ENCODE measurements at regions not wholly inside any gene's neighbourhood (a gene's known extent, or its start where the extent isn't known, plus 50 kb on each side); places are given as distances from the start of the nearest gene placed in this dataset.

GRCh38 chr3:147618691-147619090 lies 209.5 kb downstream of the ZIC1 start:
- Mint-ChIP-seq H3K27me3 (no peaks in the 10 kb centered on the region), H3K36me3 (ENCODE audit: low read depth) (no peaks in the 10 kb centered on the region), H3K9me3 (no peaks in the 10 kb centered on the region), H3K27ac (no peak overlapping the region), H3K4me3 (no peak overlapping the region), H3K4me1 (ENCODE audit: low read depth) (no peaks in the 10 kb centered on the region)
- intact Hi-C loops (cut with micrococcal nuclease): no loop called here

DNA sequence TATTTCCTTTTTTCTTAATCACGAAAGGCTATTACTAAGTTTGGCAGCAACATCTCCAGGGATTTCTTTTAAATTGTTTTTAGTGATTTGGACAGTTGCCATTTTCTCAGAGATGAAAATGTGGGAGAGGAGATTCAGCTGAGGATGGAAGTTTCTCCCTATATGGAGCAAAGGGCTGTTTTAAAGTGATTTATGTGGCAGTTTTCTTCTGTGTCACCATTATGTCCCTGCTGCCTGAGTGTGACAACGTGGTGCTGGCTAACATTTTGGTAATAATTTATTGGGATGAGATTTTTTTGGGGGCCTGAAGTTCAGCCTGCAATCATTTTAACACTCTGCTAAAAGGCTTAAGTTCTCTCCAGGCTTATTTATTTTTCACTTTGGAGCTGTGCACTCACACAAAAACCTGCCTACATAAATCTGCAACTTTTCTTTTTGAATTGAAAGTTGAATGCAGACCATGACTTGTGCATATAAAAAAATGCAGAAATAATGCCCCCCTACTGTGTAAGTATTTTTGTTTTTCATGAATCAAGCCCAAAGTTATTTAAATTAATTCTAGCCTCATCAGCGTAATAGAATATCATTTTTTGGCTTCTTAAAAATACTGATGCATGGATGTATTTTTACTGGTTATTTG lies 210.9 kb downstream of the ZIC1 start:
- no peak overlapping the region for H3K4me3 Mint-ChIP-seq
- intact Hi-C loops (cut with micrococcal nuclease): no loop called here
- no peaks in the 10 kb centered on the region for H3K4me1 Mint-ChIP-seq (ENCODE audit: low read depth)

GRCh38 chr3:147620906-147621305 lies 211.7 kb downstream of the ZIC1 start:
- Mint-ChIP-seq H3K36me3 (ENCODE audit: low read depth) (no peaks in the 10 kb centered on the region), H3K4me1 (ENCODE audit: low read depth) (no peaks in the 10 kb centered on the region)

More for the DNA sequence above, 210.9 kb downstream of the ZIC1 start:
- H3K9me3 Mint-ChIP-seq: no peaks in the 10 kb centered on the region
- no peaks in the 10 kb centered on the region for H3K27me3 Mint-ChIP-seq
- no peaks in the 10 kb centered on the region for H3K36me3 Mint-ChIP-seq (ENCODE audit: low read depth)
- no peak overlapping the region for H3K27ac Mint-ChIP-seq

DNA sequence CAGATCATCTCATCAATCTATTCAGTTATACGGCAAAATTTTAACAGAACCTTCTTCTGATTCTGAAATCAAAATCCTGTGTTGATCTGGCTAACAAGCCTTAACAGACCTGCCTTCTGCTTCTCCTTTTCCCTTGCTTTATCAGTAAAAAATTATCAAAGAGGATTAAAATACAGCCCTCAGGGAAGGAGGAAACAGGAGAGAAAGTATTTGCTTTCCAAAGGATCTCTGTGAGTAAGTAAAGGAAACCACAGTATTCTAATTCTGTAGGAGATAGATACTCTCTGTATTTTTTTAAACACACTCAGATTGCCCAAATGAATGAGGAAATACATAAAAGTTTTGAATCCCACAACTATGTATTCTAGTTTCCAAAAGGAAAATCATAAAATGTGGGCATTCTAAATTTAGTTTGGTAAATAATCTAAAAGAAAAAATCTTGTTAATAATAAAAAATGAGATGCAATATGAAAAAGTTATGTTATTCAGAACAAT lies 221.8 kb downstream of the ZIC1 start:
- H3K36me3 Mint-ChIP-seq (ENCODE audit: low read depth): no peaks in the 10 kb centered on the region
- no peak overlapping the region for H3K27ac Mint-ChIP-seq
- no peak overlapping the region for H3K4me3 Mint-ChIP-seq
- peaks cover 19% of the 10 kb centered on the region for H3K9me3 Mint-ChIP-seq
- no peaks in the 10 kb centered on the region for H3K4me1 Mint-ChIP-seq (ENCODE audit: low read depth)
- intact Hi-C loops (cut with micrococcal nuclease): no loop called here
- no peaks in the 10 kb centered on the region for H3K27me3 Mint-ChIP-seq

More at GRCh38 chr3:147620906-147621305, 211.7 kb downstream of the ZIC1 start:
- intact Hi-C loops (cut with micrococcal nuclease): no loop called here
- Mint-ChIP-seq H3K4me3 (no peak overlapping the region), H3K9me3 (no peaks in the 10 kb centered on the region), H3K27me3 (no peaks in the 10 kb centered on the region), H3K27ac (no peak overlapping the region)

DNA sequence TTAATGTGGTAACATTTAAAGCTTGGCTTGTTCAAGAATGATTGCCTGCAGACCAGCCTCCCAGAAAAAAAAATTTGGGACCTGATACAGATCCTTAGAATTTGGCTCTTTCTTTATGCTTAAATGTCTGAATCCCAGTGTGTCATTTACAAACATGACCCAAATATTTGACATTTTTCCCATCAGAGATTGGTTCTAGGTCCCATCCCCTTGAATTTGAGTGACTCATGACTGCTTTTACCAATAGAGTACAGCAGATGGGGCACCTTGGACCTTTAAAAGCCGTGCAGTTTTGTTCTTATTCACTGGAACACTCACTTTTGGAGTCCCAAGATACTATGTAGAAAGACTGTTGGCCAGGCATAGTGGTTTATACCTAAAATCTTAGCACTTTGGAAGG lies 231.6 kb downstream of the ZIC1 start:
- H3K4me3 Mint-ChIP-seq: no peak overlapping the region
- no peaks in the 10 kb centered on the region for H3K27me3 Mint-ChIP-seq
- intact Hi-C loops (cut with micrococcal nuclease): no loop called here
- peaks cover 24% of the 10 kb centered on the region for H3K9me3 Mint-ChIP-seq
- H3K27ac Mint-ChIP-seq: no peak overlapping the region
- H3K4me1 Mint-ChIP-seq (ENCODE audit: low read depth): no peaks in the 10 kb centered on the region
- H3K36me3 Mint-ChIP-seq (ENCODE audit: low read depth): no peaks in the 10 kb centered on the region

GRCh38 chr3:147645761-147646160 lies 236.6 kb downstream of the ZIC1 start:
- Mint-ChIP-seq H3K9me3 (no peaks in the 10 kb centered on the region), H3K36me3 (ENCODE audit: low read depth) (no peaks in the 10 kb centered on the region), H3K4me1 (ENCODE audit: low read depth) (no peaks in the 10 kb centered on the region), H3K4me3 (no peak overlapping the region), H3K27ac (no peak overlapping the region), H3K27me3 (no peaks in the 10 kb centered on the region)
- intact Hi-C loops (cut with micrococcal nuclease): no loop called here

DNA sequence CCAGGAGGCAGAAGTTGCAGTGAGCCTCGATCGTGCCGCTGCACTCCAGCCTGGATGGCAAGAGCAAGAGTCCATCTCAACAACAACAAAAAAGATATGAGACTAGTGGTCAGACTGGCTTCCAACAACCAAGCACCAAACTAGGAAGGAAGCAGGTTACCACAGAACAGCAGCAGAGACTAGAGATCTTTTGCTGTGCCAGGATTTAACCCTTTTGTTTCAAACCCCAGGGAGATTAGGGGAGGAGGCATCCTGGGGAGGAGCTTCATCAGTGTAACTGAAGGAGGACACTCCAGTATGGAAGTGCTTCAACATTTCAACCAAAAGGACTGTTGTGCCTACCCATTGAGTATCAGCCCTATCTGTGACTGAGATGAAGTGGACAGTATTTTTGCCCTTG lies 240.3 kb downstream of the ZIC1 start:
- no peak overlapping the region for H3K27ac Mint-ChIP-seq
- no peaks in the 10 kb centered on the region for H3K36me3 Mint-ChIP-seq (ENCODE audit: low read depth)
- H3K4me3 Mint-ChIP-seq: no peak overlapping the region
- H3K27me3 Mint-ChIP-seq: no peaks in the 10 kb centered on the region
- H3K4me1 Mint-ChIP-seq (ENCODE audit: low read depth): no peaks in the 10 kb centered on the region
- intact Hi-C loops (cut with micrococcal nuclease): no loop called here
- no peaks in the 10 kb centered on the region for H3K9me3 Mint-ChIP-seq

DNA sequence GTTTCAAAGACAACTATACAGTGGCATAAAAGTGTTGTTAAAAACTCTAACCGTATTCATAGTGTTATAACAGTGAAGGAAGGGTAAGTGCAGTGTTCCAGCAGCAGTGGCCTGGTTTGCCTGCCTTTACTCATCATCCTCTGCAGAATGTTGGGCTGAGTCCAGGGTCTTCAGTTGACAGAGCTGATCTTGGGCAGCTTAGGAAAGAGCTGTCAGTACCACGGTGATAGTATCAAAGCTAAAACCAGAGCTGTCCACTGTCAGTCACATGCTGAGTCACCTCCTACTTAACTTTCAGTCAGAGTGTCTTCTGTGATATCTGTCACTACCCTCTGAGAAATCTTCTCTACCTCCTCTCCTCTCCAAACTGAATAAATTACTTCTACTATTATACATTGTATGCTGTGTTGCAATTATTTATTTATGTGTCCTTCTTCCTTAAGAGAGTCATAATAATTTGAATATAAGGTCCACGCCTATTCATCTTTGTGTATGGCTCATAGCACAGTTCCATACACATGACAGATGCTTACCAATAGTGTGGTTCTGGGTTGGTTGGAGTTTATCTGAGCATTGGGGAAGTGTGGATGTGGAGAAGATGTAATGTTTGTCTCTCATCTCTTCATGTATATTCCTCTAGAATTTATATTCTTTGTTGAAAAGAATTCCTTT lies 242.1 kb downstream of the ZIC1 start:
- Mint-ChIP-seq H3K36me3 (ENCODE audit: low read depth) (no peaks in the 10 kb centered on the region), H3K27ac (no peak overlapping the region), H3K4me1 (ENCODE audit: low read depth) (no peaks in the 10 kb centered on the region), H3K27me3 (no peaks in the 10 kb centered on the region), H3K9me3 (no peaks in the 10 kb centered on the region), H3K4me3 (no peak overlapping the region)
- intact Hi-C loops (cut with micrococcal nuclease): no loop called here

GRCh38 chr3:147652651-147653366 lies 243.6 kb downstream of the ZIC1 start:
- H3K27me3 Mint-ChIP-seq: no peaks in the 10 kb centered on the region
- H3K27ac Mint-ChIP-seq: no peak overlapping the region
- H3K4me1 Mint-ChIP-seq (ENCODE audit: low read depth): no peaks in the 10 kb centered on the region
- no peak overlapping the region for H3K4me3 Mint-ChIP-seq
- H3K36me3 Mint-ChIP-seq (ENCODE audit: low read depth): no peaks in the 10 kb centered on the region
- no peaks in the 10 kb centered on the region for H3K9me3 Mint-ChIP-seq
- intact Hi-C loops (cut with micrococcal nuclease): no loop called here

DNA sequence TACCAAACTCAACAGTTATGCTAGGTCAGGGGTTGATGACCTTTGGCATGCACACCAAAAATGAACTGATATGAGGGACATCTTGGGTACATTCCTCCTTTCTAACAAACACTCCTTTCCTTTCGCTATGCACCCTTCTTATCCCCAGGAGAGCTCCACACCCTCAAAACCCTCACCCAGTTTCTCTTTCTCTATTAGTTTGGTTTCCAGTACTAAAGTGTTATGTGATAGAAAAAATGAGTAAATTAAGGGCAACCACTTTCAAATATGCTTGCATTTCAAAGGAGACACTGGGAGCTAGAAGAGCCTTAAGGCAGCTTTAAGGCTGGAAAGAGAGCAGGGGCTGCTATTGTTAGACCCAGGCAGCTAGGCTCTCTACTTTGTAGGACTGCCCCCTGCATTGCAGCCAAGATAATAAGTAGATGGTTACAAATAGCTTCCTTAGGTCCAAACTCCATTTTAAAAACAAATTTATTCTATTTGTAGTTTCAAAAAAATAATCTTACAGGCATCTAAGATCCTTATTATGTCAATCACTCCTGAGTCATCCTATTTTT lies 244.3 kb downstream of the ZIC1 start:
- no peaks in the 10 kb centered on the region for H3K9me3 Mint-ChIP-seq
- no peak overlapping the region for H3K4me3 Mint-ChIP-seq
- intact Hi-C loops (cut with micrococcal nuclease): no loop called here
- H3K27me3 Mint-ChIP-seq: no peaks in the 10 kb centered on the region
- H3K27ac Mint-ChIP-seq: no peak overlapping the region
- H3K36me3 Mint-ChIP-seq (ENCODE audit: low read depth): no peaks in the 10 kb centered on the region
- no peaks in the 10 kb centered on the region for H3K4me1 Mint-ChIP-seq (ENCODE audit: low read depth)

DNA sequence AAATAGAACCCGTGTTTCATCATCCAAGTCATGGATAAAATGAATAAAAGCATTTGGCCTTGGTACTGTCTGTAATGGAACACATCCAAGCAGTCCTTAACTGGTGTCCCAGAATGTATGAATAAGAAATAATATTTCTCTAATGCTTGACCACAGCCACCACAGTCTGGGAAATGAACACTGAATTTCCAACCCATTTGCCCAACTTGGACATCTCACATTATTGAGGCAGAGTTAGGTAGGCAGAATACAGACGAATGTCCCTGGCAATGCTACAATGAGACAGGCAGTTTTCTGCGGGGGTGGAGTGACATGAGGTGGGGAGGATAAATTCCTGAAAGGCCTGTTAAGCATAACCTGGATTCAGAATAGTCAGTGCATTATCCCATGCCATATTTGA lies 245.7 kb downstream of the ZIC1 start:
- Mint-ChIP-seq H3K36me3 (ENCODE audit: low read depth) (no peaks in the 10 kb centered on the region), H3K9me3 (no peaks in the 10 kb centered on the region), H3K4me3 (no peak overlapping the region), H3K27me3 (no peaks in the 10 kb centered on the region), H3K27ac (no peak overlapping the region), H3K4me1 (ENCODE audit: low read depth) (no peaks in the 10 kb centered on the region)
- intact Hi-C loops (cut with micrococcal nuclease): no loop called here

DNA sequence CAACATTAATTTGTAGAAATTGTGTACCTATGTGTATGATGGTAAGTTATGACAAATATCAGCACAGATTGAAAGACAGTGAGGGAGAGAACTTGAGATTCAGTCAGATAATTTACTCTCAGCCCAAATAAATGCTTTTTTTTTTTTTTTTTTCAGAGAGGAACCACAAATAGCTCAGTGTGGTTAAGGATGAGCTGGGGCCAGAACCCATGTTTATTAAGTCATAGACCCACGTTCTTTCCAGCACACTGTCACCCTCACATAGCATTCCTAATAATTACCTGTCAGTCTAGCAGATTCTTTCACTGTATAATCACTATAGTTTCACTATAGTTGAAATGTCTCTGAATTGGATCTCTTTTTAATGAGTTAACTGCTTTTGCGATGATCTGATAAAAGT lies 246.1 kb downstream of the ZIC1 start:
- Mint-ChIP-seq H3K36me3 (ENCODE audit: low read depth) (no peaks in the 10 kb centered on the region), H3K27me3 (no peaks in the 10 kb centered on the region), H3K4me1 (ENCODE audit: low read depth) (no peaks in the 10 kb centered on the region), H3K9me3 (no peaks in the 10 kb centered on the region), H3K4me3 (no peak overlapping the region), H3K27ac (no peak overlapping the region)
- intact Hi-C loops (cut with micrococcal nuclease): no loop called here

DNA sequence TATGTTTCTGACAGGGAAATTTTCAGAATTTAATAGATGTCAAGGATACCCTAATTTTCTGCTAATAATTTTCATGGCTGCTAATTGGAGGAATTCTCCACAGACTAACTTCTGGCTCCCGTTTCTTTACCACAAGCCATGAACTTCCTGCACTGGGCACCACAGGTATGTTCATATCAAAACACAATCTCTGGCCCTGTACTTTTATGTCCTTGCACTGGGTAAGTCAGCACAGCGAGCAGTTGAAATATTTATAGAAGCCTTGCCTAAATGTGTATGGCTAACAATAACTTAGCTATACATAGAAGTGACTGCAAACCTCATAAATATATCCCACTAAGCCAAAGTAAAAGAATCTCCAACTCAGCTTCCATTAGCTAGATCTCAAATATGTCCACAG lies 246.9 kb downstream of the ZIC1 start:
- intact Hi-C loops (cut with micrococcal nuclease): no loop called here
- Mint-ChIP-seq H3K36me3 (ENCODE audit: low read depth) (no peaks in the 10 kb centered on the region), H3K27me3 (no peaks in the 10 kb centered on the region), H3K9me3 (no peaks in the 10 kb centered on the region), H3K27ac (no peak overlapping the region), H3K4me3 (no peak overlapping the region), H3K4me1 (ENCODE audit: low read depth) (no peaks in the 10 kb centered on the region)

GRCh38 chr3:147661916-147662315 lies 252.8 kb downstream of the ZIC1 start:
- no peak overlapping the region for H3K27ac Mint-ChIP-seq
- no peaks in the 10 kb centered on the region for H3K9me3 Mint-ChIP-seq
- H3K4me1 Mint-ChIP-seq (ENCODE audit: low read depth): no peaks in the 10 kb centered on the region
- intact Hi-C loops (cut with micrococcal nuclease): no loop called here
- no peaks in the 10 kb centered on the region for H3K36me3 Mint-ChIP-seq (ENCODE audit: low read depth)
- no peak overlapping the region for H3K4me3 Mint-ChIP-seq
- no peaks in the 10 kb centered on the region for H3K27me3 Mint-ChIP-seq
